SK-N-SH (cell line): ENCODE measurements at regions not wholly inside any gene's neighbourhood (a gene's known extent, or its start where the extent isn't known, plus 50 kb on each side); places are given as distances from the start of the nearest gene placed in this dataset.

Experiments used
- CTCF ChIA-PET: fragments of 300-600, 350-600 bp; formaldehyde crosslinking; extraction: SDS; loops from one replicate; lab custom pipeline; 2021; lab: Yijun Ruan, JAX
- POLR2A ChIA-PET: fragments of 350-600 bp; sonication (Branson Sonifier 250); formaldehyde crosslinking; extraction: SDS; loops from one replicate; lab custom pipeline; 2020; ENCODE audit warnings: antibody characterized with exemption, inconsistent platforms; lab: Yijun Ruan, JAX
- DNase-seq: peaks from one replicate; pipeline ENCODE4 v3.0.0; 2012
- H2AFZ ChIP-seq: fragments of 200-600 bp; sonication (generic); 2 replicates; pipeline ENCODE4 v1.8.1; 2016; ENCODE audit warnings: antibody characterized with exemption, mild to moderate bottlenecking, low read depth
- H3F3A ChIP-seq: fragments of 200-600 bp; sonication (generic); replicated peaks from 2 replicates; pipeline ENCODE3; 2016; ENCODE audit warnings: antibody characterized with exemption, mild to moderate bottlenecking; ENCODE audit not compliant: insufficient read depth
- H3K27ac ChIP-seq, 2 experiments: fragments of 200-500 bp in 1 of 2; fragments of 200-600 bp in 1 of 2; sonication (Bioruptor generic) in 1 of 2; sonication (generic), shearing (Covaris generic) in 1 of 2; 2 replicates each; pipeline versions ENCODE4 v1.5.1 to v1.6.1; 2014 to 2016; ENCODE audit warnings: low read depth in 2 of 2, inconsistent platforms in 1 of 2, low read length in 1 of 2, mild to moderate bottlenecking in 1 of 2, mixed read lengths in 1 of 2
- H3K27me3 ChIP-seq: fragments of 200-600 bp; sonication (generic), shearing (Covaris generic); 2 replicates; pipeline ENCODE4 v1.6.1; 2016; ENCODE audit warnings: mixed run types; ENCODE audit not compliant: insufficient read depth
- H3K36me3 ChIP-seq, 2 experiments: fragments of 200-500 bp in 1 of 2; fragments of 200-600 bp in 1 of 2; sonication (Bioruptor generic) in 1 of 2; sonication (generic) in 1 of 2; replicated peaks in 1 of 2; 2 replicates each; pipeline versions ENCODE3 to v1.5.1; 2014 to 2016; ENCODE audit warnings: low read length in 1 of 2, mild to moderate bottlenecking in 1 of 2; ENCODE audit not compliant: insufficient read depth in 2 of 2, control insufficient read depth in 1 of 2
- H3K4me1 ChIP-seq, 2 experiments: fragments of 200-500 bp in 1 of 2; fragments of 200-600 bp in 1 of 2; sonication (Bioruptor generic) in 1 of 2; sonication (generic), shearing (Covaris generic) in 1 of 2; 2 replicates each; pipeline versions ENCODE4 v1.5.1 to v1.6.1; 2014 to 2016; ENCODE audit warnings: low read depth in 1 of 2, low read length in 1 of 2, mixed run types in 1 of 2; ENCODE audit not compliant: insufficient read depth in 2 of 2, control insufficient read depth in 1 of 2
- H3K4me2 ChIP-seq: fragments of 200-600 bp; sonication (generic), shearing (Covaris generic); 2 replicates; pipeline ENCODE4 v1.6.1; 2017; ENCODE audit warnings: mixed run types
- H3K4me3 ChIP-seq, 2 experiments: fragments of 200-500 bp in 1 of 2; fragments of 200-600 bp in 1 of 2; sonication (Bioruptor generic) in 1 of 2; sonication (generic), shearing (Covaris generic) in 1 of 2; 2 replicates each; pipeline versions ENCODE4 v1.5.1 to v1.8.1; 2014 to 2016; ENCODE audit warnings: low read depth in 2 of 2, inconsistent platforms in 1 of 2, low read length in 1 of 2, mild to moderate bottlenecking in 1 of 2, mixed read lengths in 1 of 2, moderate library complexity in 1 of 2
- H3K79me2 ChIP-seq: fragments of 200-600 bp; sonication (generic); 2 replicates; pipeline ENCODE4 v1.8.1; 2017; ENCODE audit warnings: mild to moderate bottlenecking; ENCODE audit not compliant: insufficient read depth
- H3K9ac ChIP-seq: fragments of 200-600 bp; sonication (generic); 2 replicates; pipeline ENCODE4 v1.6.1; 2017; ENCODE audit warnings: mixed run types
- H3K9me2 ChIP-seq: fragments of 200-600 bp; sonication (generic); 2 replicates; pipeline ENCODE4 v1.6.1; 2017; ENCODE audit warnings: mixed run types
- H3K9me3 ChIP-seq: fragments of 200-600 bp; sonication (generic); 2 replicates; pipeline ENCODE4 v1.6.1; 2017; ENCODE audit warnings: mixed run types, mild to moderate bottlenecking, moderate library complexity
- H4K20me1 ChIP-seq: fragments of 200-600 bp; sonication (generic); 2 replicates; pipeline ENCODE4 v1.6.1; 2017; ENCODE audit warnings: mild to moderate bottlenecking, mixed run types; ENCODE audit not compliant: insufficient read depth
- ELF1 ChIP-seq: IDR thresholded peaks from 2 replicates; pipeline ENCODE4 v1.4.0; 2012
- EP300 ChIP-seq, 2 experiments: IDR thresholded peaks; 2 replicates each; pipeline versions ENCODE4 v1.4.0 to v1.6.1; 2012; ENCODE audit warnings: borderline replicate concordance in 1 of 2, low read depth in 1 of 2, low read length in 1 of 2
- EZH2phosphoT487 ChIP-seq: fragments of 200-600 bp; sonication (generic); IDR thresholded peaks from 2 replicates; pipeline ENCODE4 v1.6.1; 2017; ENCODE audit warnings: low read depth, mixed run types, mild to moderate bottlenecking, antibody characterized with exemption, moderate library complexity, borderline replicate concordance
- FOSL2 ChIP-seq: IDR thresholded peaks from 2 replicates; pipeline ENCODE4 v1.4.0; 2012; ENCODE audit warnings: low read depth, mild to moderate bottlenecking, moderate library complexity, borderline replicate concordance
- NFIC ChIP-seq: IDR thresholded peaks from 2 replicates; pipeline ENCODE4 v1.4.0; 2012; ENCODE audit warnings: borderline replicate concordance
- PBX3 ChIP-seq: IDR thresholded peaks from 2 replicates; pipeline ENCODE4; 2012
- POLR2AphosphoS5 ChIP-seq: IDR thresholded peaks from 2 replicates; pipeline ENCODE4 v1.6.1; 2012; ENCODE audit warnings: low read depth, low read length
- REST ChIP-seq: IDR thresholded peaks from 2 replicates; pipeline ENCODE4 v1.6.1; 2012; ENCODE audit warnings: mild to moderate bottlenecking, low read depth, low read length, moderate library complexity
- RXRA ChIP-seq: IDR thresholded peaks from 2 replicates; pipeline ENCODE4 v1.4.0; 2012; ENCODE audit warnings: low read depth, mild to moderate bottlenecking, borderline replicate concordance
- SIN3A ChIP-seq: IDR thresholded peaks from 2 replicates; pipeline ENCODE4 v1.6.1; 2012; ENCODE audit warnings: low read depth, mild to moderate bottlenecking, low read length, moderate library complexity, borderline replicate concordance
- TAF1 ChIP-seq: IDR thresholded peaks from 2 replicates; pipeline ENCODE4 v1.6.1; 2012; ENCODE audit warnings: low read depth, mild to moderate bottlenecking, low read length, moderate library complexity, borderline replicate concordance
- TCF12 ChIP-seq: IDR thresholded peaks from 2 replicates; pipeline ENCODE4 v1.4.0; 2012
- TEAD4 ChIP-seq: IDR thresholded peaks from 2 replicates; pipeline ENCODE4 v1.4.0; 2012; ENCODE audit warnings: mild to moderate bottlenecking, borderline replicate concordance; ENCODE audit not compliant: insufficient read depth
- USF1 ChIP-seq: IDR thresholded peaks from 2 replicates; pipeline ENCODE4 v1.4.0; 2012; ENCODE audit warnings: low read depth, borderline replicate concordance
- WGBS: methylation state at CpG from one replicate; pipeline ENCODE4 v1.1.6; 2017; ENCODE audit warnings: low lambda C conversion rate; 5-methylcytosine and 5-hydroxymethylcytosine counted together

- no peaks in the 10 kb centered on the region for H3K27me3 ChIP-seq
- H2AFZ ChIP-seq, result no peak overlapping the region; the same call in 1 of the 2 replicates
- H3K4me2 ChIP-seq, result peak overlapping the region; percentile 38; the same call in 1 of the 2 replicates
- H3K9me3 ChIP-seq, result no peaks in the 10 kb centered on the region
- DNase-seq, result no peak
- H3K4me3 ChIP-seq, result no peak overlapping the region
- H3K4me1 ChIP-seq, result peaks cover 0 to 4% of the 10 kb centered on the region in 2 experiments; a peak in 2 of 4 replicates
- H3K36me3 ChIP-seq, result no peaks in the 10 kb centered on the region
- peak overlapping the region in 1 of 2 experiments; percentile 54; a peak in 1 of 4 replicates for H3K27ac ChIP-seq
- no peak overlapping the region for H3K9ac ChIP-seq
- TF ChIP-seq EP300 (IDR thresholded peaks at IDR 0.05; ENCODE audit: borderline replicate concordance in 1 of 2, low read depth in 1 of 2, low read length in 1 of 2), result no peak
- no peaks in the 10 kb centered on the region for H3K79me2 ChIP-seq
- peaks cover 13% of the 10 kb centered on the region for H3F3A ChIP-seq
- no peaks in the 10 kb centered on the region for H4K20me1 ChIP-seq
- ChIA-PET POLR2A (no interaction called here), CTCF (no interaction called here)
- H3K9me2 ChIP-seq, result no peaks in the 10 kb centered on the region
- 37% methylated on average over 2 of the region's 2 CpGs for WGBS
Measured at GRCh38 chr1:238404921-238405320, 514.2 kb upstream of the ZP4 start.

GRCh38 chr1:238404481-238404880, 513.8 kb upstream of the ZP4 start:
- no peak for TF ChIP-seq POLR2AphosphoS5
- DNase-seq, result no peak
- Histone ChIP-seq H2AFZ (no peak overlapping the region; the same call in 1 of the 2 replicates), H3K27me3 (no peaks in the 10 kb centered on the region), H3K4me1 (peaks cover 0 to 4% of the 10 kb centered on the region in 2 experiments; a peak in 2 of 4 replicates), H3K4me3 (no peak overlapping the region), H3K9me2 (no peaks in the 10 kb centered on the region), H3K79me2 (no peaks in the 10 kb centered on the region), H3K27ac (peak overlapping the region in 1 of 2 experiments; percentile 54; a peak in 1 of 4 replicates), H3F3A (peaks cover 9% of the 10 kb centered on the region), H3K36me3 (no peaks in the 10 kb centered on the region), H3K9ac (no peak overlapping the region), H4K20me1 (no peaks in the 10 kb centered on the region), H3K9me3 (no peaks in the 10 kb centered on the region), H3K4me2 (peak overlapping the region; percentile 38; the same call in 1 of the 2 replicates)
- ChIA-PET POLR2A (no interaction called here), CTCF (interaction anchor here (0.6 kb wide), 1 partner anchor 81 kb away, joined by 3 read pairs; no protein-coding TSS in a partner anchor)
- 41% methylated on average over 1 of the region's 1 CpG for WGBS

GRCh38 chr1:238401144-238401543, 510.4 kb upstream of the ZP4 start:
- Histone ChIP-seq H3K9me2 (0 out of 2 replicates have a peak, but pooled peaks cover 4% of the 10 kb centered on the region), H3K9me3 (no peaks in the 10 kb centered on the region), H3K27ac (no peak overlapping the region), H3K79me2 (no peaks in the 10 kb centered on the region), H3K4me1 (peaks cover 0 to 4% of the 10 kb centered on the region in 2 experiments; a peak in 2 of 4 replicates), H3K27me3 (no peaks in the 10 kb centered on the region), H4K20me1 (no peaks in the 10 kb centered on the region), H3K4me2 (no peak overlapping the region), H2AFZ (no peak overlapping the region), H3K4me3 (no peak overlapping the region), H3K9ac (no peak overlapping the region), H3F3A (peaks cover 6% of the 10 kb centered on the region), H3K36me3 (no peaks in the 10 kb centered on the region)
- ChIA-PET CTCF (no interaction called here), POLR2A (no interaction called here)
- no peak for TF ChIP-seq SIN3A
- no peak for TF ChIP-seq TAF1
- no peak for TF ChIP-seq REST
- TF ChIP-seq EZH2phosphoT487, result no peak
- no peak for TF ChIP-seq ELF1
- TF ChIP-seq RXRA, result no peak
- TF ChIP-seq NFIC, result no peak
- TF ChIP-seq USF1, result no peak
- TF ChIP-seq TCF12, result no peak
- no peak for TF ChIP-seq POLR2AphosphoS5
- TF ChIP-seq TEAD4, result no peak
- no peak for TF ChIP-seq PBX3
- no peak for TF ChIP-seq FOSL2
- no peak for DNase-seq
- 46% methylated on average over 4 of the region's 4 CpGs for WGBS
